ENCODE measurements at regions not wholly inside any gene's neighbourhood (a gene's known extent, or its start where the extent isn't known, plus 50 kb on each side); places are given as distances from the start of the nearest gene placed in this dataset.
A peak's percentile ranks its signal among the peaks of the same experiment; 100 is the strongest.

- no peak for DNase-seq (ENCODE audit: low spot score)
These were observed 246.6 kb downstream of the IL20RB start for GRCh38 chr3:137204409-137204808.

- DNase-seq (ENCODE audit: low spot score), result no peak
These were observed 247.7 kb downstream of the IL20RB start for GRCh38 chr3:137205394-137206045.

DNA sequence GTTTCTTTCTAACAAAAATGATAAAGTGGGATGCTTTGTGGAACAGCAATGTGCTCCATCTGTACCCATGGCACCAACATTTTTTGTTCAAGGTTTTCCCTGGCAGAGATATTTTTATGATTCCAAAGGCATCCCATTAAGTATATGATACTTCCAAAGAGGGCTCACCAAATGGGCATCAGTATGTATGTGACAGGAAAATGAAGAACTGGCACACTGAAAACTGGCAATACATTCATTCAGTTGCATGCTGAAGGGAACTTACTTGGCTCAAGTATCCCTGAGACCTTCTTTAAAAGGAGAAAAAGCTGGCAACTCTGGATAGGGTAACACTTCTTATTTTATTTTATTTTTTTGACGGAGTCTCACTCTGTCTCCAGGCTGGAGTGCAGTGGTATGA is 249.8 kb downstream of the IL20RB start:
- DNase-seq (ENCODE audit: low spot score), result no peak

- peak; percentile 3 for DNase-seq (ENCODE audit: low spot score)
These were observed 259.9 kb downstream of the IL20RB start for GRCh38 chr3:137217733-137218132.

GRCh38 chr3:137219801-137220445 is 262.1 kb downstream of the IL20RB start:
- DNase-seq (ENCODE audit: low spot score), result no peak

- DNase-seq (ENCODE audit: low spot score), result no peak
These were observed 265.0 kb downstream of the IL20RB start for GRCh38 chr3:137222736-137223225.

DNA sequence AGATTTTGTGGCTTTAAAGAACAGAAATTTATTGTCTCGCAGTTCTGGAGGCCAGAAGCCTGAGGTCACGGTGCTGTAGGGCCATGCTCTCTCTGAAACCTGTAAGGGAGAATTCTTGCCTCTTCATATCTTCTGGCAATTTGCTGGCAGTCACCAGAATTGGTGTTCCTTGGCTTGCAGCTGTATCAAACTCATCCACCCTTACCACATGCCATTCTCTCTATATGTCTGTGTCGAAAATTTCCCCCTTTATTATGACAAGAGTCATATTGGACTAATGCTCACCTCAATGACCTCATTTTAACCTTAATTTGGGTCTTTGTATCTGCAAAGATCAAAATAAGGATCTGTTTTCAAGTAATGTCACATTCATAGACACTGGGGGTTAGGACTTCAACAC is 266.7 kb downstream of the IL20RB start:
- no peak for DNase-seq (ENCODE audit: low spot score)

DNA sequence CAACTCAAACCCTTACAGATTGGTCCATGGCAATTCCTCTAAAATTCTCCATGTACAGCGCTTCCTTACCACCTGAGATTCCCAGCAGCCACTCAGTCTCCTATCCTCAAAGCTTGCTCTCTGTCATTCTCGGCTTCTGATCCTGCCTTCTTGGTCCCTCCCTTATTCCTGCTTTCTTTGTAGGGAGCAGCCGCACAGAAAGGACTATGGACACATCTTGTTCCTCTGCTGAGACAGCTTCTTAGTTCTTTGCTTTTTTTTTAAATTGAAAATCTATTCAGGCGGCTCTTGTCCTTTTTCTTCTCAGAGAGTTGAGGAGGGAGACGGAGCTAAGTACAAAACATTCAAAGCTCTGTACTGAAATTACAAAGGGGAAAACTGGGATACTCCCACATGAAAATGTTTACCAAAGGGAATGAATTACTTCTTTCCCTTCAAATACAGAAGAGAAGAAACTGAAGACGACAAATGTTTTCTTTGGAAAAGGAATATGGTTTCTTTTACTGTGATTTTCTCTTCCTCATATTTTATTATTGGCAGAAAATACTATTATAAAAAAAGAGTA is 285.1 kb downstream of the IL20RB start:
- DNase-seq (ENCODE audit: low spot score), result no peak

- no peak for DNase-seq (ENCODE audit: low spot score)
These were observed 288.7 kb downstream of the IL20RB start for GRCh38 chr3:137246491-137246890.

GRCh38 chr3:137249311-137249940 is 291.6 kb downstream of the IL20RB start:
- no peak for DNase-seq (ENCODE audit: low spot score)

- no peak for DNase-seq (ENCODE audit: low spot score)
These were observed 301.3 kb downstream of the IL20RB start for GRCh38 chr3:137259089-137259488.

- no peak for DNase-seq (ENCODE audit: low spot score)
These were observed 301.9 kb downstream of the IL20RB start for GRCh38 chr3:137259701-137260100.

DNA sequence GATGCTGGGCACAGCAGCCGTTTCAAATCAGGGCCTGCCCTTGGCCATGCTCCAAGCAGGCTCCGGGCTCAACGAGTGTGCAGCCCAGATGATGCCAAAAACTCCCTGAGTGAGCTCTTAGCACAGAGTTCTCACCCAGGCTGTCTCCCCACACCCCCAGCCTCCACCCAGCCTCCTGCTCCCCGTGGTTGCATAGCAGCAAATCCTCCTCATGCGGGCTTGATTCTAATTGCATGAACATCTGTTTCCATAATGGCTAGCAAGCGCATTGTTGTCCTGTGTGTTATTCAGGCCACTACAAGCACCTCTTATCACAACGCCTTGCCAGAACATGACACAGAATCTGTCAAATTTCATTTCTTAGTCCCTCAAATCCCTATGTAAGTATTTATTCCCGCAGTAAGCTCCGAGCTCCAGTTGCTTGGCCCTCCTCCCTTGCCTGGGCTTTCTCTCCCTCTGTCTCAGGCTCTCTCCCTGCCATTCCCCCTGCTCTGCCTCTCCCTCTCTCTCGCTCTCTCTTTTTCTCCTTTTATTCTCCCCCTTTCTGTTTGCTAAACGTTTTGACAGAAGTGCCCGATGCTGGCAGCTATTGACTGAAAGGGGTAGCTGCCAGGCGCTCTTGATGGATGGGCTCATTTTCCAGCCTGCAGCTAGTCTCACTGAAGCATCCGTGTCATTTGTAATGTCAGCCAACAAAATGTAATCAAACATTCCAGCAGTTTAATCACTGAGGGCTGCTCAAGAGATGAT is 306.5 kb downstream of the IL20RB start:
- DNase-seq (ENCODE audit: low spot score), result no peak

GRCh38 chr3:137264843-137265330 is 307.1 kb downstream of the IL20RB start:
- DNase-seq (ENCODE audit: low spot score), result no peak

GRCh38 chr3:137282871-137283270 is 325.1 kb downstream of the IL20RB start:
- DNase-seq (ENCODE audit: low spot score), result no peak

- no peak for DNase-seq (ENCODE audit: low spot score)
These were observed 328.1 kb downstream of the IL20RB start for GRCh38 chr3:137285924-137286323.

GRCh38 chr3:137293086-137293485 is 335.3 kb downstream of the IL20RB start:
- DNase-seq (ENCODE audit: low spot score), result no peak

DNA sequence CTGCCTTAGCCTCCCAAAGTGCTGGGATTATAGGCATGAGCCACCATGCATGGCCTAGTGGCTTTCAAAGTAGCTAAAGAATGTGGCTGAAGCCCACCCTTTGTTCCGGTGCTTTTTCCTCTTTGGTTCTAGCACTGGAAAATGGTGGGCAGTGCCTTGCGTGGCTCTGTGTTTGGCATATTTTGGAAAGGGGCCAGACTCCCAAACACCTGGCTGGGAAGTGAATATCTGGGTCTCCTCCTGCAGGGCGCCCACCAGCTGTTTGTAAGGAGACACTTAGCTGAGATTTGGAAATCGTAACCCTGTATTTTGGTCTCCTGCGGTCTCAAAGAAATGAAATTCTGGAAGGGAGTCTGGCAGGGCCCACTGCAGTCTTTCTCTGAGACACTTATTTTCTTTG is 336.4 kb downstream of the IL20RB start:
- no peak for DNase-seq (ENCODE audit: low spot score)

DNA sequence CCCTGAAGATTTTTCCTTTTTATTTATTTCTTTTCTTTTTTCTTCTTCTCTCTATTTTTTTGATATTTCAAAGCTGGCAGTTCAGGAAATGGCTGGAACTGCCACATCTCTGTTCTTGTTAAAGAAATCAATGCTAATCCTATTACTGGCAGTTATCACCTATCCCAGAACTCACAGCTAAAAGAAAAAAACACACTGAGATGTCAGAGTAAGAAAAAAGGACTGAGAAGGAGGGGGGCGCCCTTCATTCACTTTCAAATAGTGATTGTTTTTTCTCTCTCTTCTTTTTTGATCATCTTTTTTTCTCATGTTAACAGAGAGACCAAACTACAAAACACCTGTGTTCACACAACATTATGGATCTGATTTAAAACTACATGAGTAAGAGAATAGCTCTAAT is 337.1 kb downstream of the IL20RB start:
- DNase-seq (ENCODE audit: low spot score), result no peak

DNA sequence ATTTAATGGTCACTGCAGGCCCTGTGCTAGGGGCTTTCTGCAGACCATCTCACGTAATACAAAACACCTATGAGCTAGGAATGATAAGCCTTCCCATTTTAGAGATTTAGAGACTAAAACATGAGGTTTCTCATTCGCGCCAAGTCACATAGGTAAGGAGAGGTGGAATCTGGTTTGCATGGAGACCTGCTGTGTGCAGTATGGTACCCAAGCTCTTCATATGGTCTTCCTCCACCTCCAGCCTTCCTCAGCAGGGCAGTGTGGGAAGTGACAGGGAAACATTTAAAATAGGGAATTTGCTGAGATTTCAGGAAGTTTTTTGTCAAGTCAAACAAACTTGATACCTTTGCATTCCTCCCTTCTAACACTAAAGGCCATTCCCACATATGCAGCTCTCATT is 337.6 kb downstream of the IL20RB start:
- no peak for DNase-seq (ENCODE audit: low spot score)

GRCh38 chr3:137296116-137296515 is 338.3 kb downstream of the IL20RB start:
- no peak for DNase-seq (ENCODE audit: low spot score)

- DNase-seq (ENCODE audit: low spot score), result no peak
These were observed 340.0 kb downstream of the IL20RB start for GRCh38 chr3:137297770-137298169.

All from RKO (cell line).